ENCODE measurements at regions not wholly inside any gene's neighbourhood (a gene's known extent, or its start where the extent isn't known, plus 50 kb on each side); places are given as distances from the start of the nearest gene placed in this dataset.
"Not testable (repeated sequence)": the region's sequence is repeated elsewhere in the genome, so short reads cannot be mapped to it uniquely, and the experiment has no call there.

- DNase-seq (ENCODE audit: low spot score) = not testable (repeated sequence)
Observed at GRCh38 chr20:5453316-5453715, 136.6 kb upstream of the PROKR2 start.

DNA sequence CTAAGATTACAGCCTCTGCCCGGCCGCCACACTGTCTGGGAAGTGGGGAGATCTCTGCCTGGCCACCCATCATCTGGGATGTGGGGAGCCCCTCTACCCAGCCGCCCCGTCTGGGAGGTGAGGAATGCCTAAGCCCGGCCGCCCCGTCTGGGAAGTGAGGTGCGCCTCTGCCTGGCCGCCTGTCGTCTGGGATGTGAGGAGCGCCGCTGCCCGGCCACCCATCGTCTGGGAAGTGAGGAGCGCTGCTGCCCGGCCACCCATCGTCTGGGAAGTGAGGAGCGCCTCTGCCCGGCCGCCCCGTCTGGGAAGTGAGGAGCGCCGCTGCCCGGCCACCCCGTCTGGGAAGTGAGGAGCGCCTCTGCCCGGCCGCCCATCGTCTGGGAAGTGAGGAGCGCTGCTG is 135.9 kb upstream of the PROKR2 start:
- not testable (repeated sequence) for DNase-seq (ENCODE audit: low spot score)

GRCh38 chr20:5452286-5452685 is 135.5 kb upstream of the PROKR2 start:
- not testable (repeated sequence) for DNase-seq (ENCODE audit: low spot score)

- no peak for DNase-seq (ENCODE audit: low spot score)
Observed at GRCh38 chr20:5451643-5452210, 135.0 kb upstream of the PROKR2 start.

DNA sequence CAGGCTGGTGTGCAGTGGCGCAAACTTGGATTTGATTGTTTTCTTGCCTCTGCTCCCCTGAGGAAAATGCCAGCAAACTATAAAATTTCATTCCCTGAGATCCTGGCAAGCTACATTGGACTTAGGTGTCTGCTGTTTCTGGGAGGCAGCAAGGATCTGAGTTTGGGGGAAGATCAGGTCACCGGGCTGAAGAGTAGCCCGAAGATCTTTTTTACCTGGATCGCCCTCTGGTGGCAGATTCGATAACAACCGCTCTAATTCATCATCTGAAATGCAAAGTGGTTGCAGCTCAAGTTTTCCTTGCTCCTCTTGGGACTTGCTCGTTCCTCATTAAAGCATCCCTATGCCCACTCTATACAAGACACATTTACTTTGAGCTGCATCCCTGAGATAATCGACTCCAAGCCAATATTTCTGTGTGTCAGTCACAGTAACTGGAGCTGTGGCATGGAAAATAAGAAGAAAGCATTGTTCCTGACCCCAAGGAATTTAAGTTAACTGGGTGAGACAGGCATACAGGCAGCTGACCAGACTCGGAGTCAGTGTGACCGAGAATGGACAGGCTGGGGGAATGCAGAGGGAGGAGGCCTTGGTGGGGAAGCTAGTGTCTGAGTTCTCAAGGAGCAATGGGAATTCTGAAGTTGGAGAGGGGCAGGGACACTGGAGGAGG is 131.8 kb upstream of the PROKR2 start:
- DNase-seq (ENCODE audit: low spot score) = peak; percentile 56

GRCh38 chr20:5447188-5447587 is 130.4 kb upstream of the PROKR2 start:
- DNase-seq (ENCODE audit: low spot score) = no peak

- DNase-seq (ENCODE audit: low spot score) = no peak
Observed at GRCh38 chr20:5445611-5446010, 128.9 kb upstream of the PROKR2 start.

DNA sequence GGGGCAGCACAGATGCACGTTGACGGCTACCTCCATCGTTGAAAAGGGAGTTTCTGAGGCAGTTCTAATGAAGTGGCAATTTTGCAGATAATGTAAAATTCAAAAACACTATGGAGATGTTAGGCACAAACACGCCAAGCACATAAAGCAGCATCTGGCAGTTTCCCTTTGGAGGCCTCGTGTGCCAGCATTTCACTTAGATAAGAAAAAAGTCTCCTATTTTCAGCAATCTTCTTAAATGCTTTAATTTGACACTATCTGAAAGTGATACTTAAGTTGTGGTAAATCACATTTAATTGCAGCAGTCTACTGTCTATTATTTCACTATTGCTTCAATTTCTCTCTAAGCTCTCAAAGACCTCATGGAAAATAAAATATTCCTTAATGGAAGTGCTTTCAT is 125.3 kb upstream of the PROKR2 start:
- DNase-seq (ENCODE audit: low spot score) = no peak

- DNase-seq (ENCODE audit: low spot score) = no peak
Observed at GRCh38 chr20:5434116-5434515, 117.4 kb upstream of the PROKR2 start.

GRCh38 chr20:5433352-5433751 is 116.6 kb upstream of the PROKR2 start:
- no peak for DNase-seq (ENCODE audit: low spot score)

- DNase-seq (ENCODE audit: low spot score) = no peak
Observed at GRCh38 chr20:5432030-5432429, 115.3 kb upstream of the PROKR2 start.

GRCh38 chr20:5430670-5431069 is 113.9 kb upstream of the PROKR2 start:
- no peak for DNase-seq (ENCODE audit: low spot score)

DNA sequence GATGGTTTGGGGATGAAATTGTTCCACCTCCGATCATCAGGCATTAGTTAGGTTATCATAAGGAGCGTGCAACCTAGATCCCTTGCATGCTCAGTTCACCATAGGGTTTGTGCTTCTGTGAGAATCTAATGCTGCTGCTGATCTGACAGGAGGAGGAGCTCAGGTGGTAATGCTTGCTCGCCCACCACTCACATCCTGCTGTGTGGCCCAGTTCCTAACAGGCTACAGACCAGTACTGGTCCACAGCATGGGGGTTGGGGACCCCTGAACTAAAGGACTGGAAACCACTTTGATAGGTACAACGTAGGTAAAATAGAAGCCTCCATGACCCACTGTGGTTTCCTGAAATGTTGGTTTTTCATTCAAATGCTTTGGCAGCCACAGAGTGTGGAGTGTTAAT is 109.3 kb upstream of the PROKR2 start:
- no peak for DNase-seq (ENCODE audit: low spot score)

DNA sequence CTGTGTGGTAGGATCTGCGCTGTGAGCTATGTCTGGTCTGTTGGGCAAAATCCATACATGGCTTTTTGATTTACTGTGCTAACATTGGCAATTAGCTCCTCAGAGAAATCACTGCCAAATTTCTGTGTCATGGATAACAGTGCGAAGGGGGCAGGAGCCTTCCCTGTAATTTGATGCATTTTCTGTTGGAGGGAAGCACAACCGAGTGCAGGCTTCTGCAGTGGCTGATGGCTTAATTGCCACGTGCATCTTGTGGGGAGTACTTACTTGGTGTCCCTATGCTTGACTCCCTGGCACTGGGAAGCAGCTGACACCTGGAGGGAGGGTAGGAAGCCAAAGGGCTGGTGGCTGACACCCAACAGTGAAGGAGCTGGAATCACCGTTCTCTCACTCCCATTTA is 99.3 kb upstream of the PROKR2 start:
- no peak for DNase-seq (ENCODE audit: low spot score)

DNA sequence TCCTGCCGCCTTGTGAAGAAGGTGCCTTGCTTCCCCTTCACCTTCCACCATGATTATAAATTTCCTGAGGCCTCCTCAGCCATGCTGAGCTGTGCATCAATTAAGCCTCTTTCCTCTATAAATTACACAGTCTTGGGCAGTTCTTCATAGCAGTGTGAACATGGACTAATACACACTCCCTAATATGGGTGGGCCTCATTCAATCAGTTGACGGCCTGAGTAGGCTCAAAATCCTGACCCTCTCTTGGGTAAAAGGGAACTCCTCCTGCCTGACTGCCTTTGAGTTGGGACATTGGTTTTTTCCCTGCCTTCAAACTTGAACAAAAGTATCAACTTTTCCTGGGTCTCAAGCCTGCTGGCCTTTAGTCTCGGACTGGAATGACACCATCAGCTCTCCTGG is 96.6 kb upstream of the PROKR2 start:
- DNase-seq (ENCODE audit: low spot score) = no peak

DNA sequence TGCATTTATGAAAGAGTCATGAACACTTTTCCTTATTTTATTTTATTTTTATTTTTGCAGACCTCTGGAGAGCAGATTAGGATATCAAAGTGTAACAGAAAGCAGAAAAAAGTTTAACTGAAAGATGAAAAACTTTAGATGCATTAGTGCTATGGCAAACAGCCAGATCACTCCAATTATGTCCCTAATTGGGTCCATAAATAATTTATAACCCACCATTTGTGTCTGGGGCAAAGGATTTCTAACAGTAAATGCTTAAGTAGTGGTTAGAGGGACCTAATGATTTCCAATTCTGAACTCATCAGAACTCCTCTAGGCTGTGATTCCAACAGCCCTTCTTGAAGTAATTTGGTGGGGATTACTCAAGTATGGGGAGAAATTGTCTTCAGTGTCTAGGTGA is 93.7 kb upstream of the PROKR2 start:
- no peak for DNase-seq (ENCODE audit: low spot score)

DNA sequence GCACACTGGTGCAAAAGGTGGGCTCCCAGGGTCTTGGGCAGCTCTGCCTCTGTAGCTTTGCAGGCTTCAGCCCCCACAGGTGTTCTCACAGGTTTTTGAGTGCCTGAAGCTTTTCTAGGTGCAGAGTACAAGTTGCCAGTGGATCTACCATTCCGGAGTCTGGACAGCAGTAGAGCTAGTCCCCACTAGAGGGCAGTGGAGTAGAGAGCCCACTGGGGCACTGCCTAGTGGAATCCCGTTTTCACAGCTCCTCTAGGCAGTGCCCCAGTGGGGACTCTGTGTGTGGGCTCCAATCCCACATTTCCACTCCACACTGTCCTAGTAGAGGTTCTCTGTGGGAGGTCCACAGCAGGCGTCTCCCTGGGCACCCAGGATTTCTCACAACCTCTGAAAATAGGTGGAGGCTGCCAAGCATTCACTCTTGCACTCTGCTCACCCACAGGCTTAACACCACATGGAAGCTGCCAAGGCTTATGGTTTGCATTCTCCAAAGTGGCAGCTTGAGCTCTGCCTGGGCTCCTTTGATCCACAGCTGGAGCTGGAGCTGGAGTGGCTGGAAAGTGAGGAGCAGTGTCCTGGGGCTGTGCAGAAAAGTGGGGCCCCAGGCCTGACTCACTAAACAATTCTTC is 86.3 kb upstream of the PROKR2 start:
- DNase-seq (ENCODE audit: low spot score) = no peak

- no peak for DNase-seq (ENCODE audit: low spot score)
Observed at GRCh38 chr20:5401277-5401875, 84.6 kb upstream of the PROKR2 start.

DNA sequence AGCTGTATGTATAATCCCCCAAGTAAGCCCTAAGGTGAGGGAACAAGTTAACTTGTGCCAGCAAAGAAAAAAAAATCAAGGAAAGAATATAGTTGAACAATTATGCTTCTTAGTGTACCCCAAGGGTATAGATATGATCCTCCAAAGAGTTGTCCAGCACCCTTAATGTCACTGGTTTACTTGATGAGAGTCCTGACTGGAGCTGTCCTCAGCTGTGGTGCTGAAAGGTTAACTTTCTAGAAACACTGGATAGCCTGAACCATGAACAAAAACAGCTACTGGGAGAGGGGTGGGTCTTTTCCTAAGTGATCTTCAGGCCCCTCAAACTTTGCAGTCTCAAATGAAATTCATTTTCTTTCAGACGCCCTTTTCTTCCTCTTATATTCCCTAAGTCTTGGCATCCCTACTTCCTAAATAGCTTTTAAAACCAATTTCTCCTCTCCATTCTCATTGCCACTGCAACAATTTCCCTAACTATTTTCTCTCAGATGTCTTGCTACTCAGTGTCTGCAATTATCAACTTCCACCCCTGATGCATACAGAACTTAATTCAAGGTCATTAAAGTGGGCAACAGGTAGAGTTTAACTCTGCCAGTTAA is 83.5 kb upstream of the PROKR2 start:
- DNase-seq (ENCODE audit: low spot score) = no peak

- DNase-seq (ENCODE audit: low spot score) = no peak
Observed at GRCh38 chr20:5397393-5397792, 80.6 kb upstream of the PROKR2 start.

DNA sequence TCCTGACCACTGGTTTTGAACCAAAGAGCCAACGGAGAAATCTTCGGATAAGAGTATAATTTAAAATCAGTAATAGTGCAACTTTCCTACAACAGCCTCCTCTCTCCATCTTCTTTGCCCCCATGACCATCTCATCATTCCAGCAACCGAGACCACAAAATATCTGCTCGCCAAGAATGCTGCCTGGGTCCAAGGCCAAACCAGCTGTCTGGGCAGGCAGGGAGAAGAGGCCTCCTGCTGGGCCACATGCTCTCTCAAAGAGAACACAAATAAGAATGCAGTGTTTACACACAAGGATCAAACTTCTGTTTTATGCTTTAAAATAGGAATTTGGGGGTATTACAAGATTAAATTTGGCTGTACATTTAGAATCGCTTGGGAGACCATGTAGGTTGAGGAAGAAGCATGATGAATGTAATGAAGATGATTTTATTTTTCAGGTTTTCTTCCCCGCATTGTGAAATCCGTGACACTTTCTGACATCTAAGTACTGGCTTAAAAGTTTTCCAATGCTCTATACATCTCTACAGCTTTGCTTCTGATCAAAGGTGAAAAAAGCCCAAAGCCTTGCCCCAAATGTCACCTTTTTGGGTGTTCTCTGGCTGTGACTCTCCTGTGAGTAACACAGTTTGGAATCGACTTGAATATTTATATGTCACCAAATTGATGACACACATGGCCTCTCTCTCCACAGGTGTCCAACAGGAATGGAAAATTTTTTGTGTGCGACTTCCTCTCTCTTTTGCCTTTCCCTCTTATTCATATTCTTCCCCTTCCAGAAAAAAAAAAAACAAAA is 79.4 kb upstream of the PROKR2 start:
- no peak for DNase-seq (ENCODE audit: low spot score)

Measured in ureter (tissue), 1 donor.